ENCODE measurements at regions not wholly inside any gene's neighbourhood (a gene's known extent, or its start where the extent isn't known, plus 50 kb on each side); places are given as distances from the start of the nearest gene placed in this dataset.

- no peak for TF ChIP-seq CTCF (IDR thresholded peaks at IDR 0.05)
- TF ChIP-seq ZFX (IDR thresholded peaks at IDR 0.05; ENCODE audit: borderline replicate concordance) = no peak
These were observed 115.4 kb downstream of the ZFP64 start for GRCh38 chr20:52076164-52076563.

Measured in 22Rv1 (cell line).